ENCODE measurements at regions not wholly inside any gene's neighbourhood (a gene's known extent, or its start where the extent isn't known, plus 50 kb on each side); places are given as distances from the start of the nearest gene placed in this dataset.

- no peak for DNase-seq (ENCODE audit: low read depth in 2 of 2)
Measured at GRCh38 chr1:14039582-14040430, 339.8 kb downstream of the PRDM2 start.

GRCh38 chr1:14049965-14050364, 350.0 kb downstream of the PRDM2 start:
- DNase-seq (ENCODE audit: low read depth in 2 of 2), result no peak

- DNase-seq (ENCODE audit: low read depth in 2 of 2), result no peak
Measured at GRCh38 chr1:14055442-14056223, 355.6 kb downstream of the PRDM2 start.

GRCh38 chr1:14057640-14058039, 357.7 kb downstream of the PRDM2 start:
- no peak for DNase-seq (ENCODE audit: low read depth in 2 of 2)

GRCh38 chr1:14061204-14061603, 361.2 kb downstream of the PRDM2 start:
- no peak for DNase-seq (ENCODE audit: low read depth in 2 of 2)

- no peak for DNase-seq (ENCODE audit: low read depth in 2 of 2)
Measured at GRCh38 chr1:14061722-14062121, 361.7 kb downstream of the PRDM2 start.

- DNase-seq (ENCODE audit: low read depth in 2 of 2), result no peak
Measured at GRCh38 chr1:14062669-14063068, 362.7 kb downstream of the PRDM2 start.

- no peak for DNase-seq (ENCODE audit: low read depth in 2 of 2)
Measured at GRCh38 chr1:14064649-14065442, 364.9 kb downstream of the PRDM2 start.

- DNase-seq (ENCODE audit: low read depth in 2 of 2), result no peak
Measured at GRCh38 chr1:14065486-14065885, 365.5 kb downstream of the PRDM2 start.

GRCh38 chr1:14067036-14067435, 367.0 kb downstream of the PRDM2 start:
- no peak for DNase-seq (ENCODE audit: low read depth in 2 of 2)

GRCh38 chr1:14067711-14068110, 367.7 kb downstream of the PRDM2 start:
- DNase-seq (ENCODE audit: low read depth in 2 of 2), result no peak

GRCh38 chr1:14071581-14071980, 371.6 kb downstream of the PRDM2 start:
- no peak for DNase-seq (ENCODE audit: low read depth in 2 of 2)

GRCh38 chr1:14080653-14081052, 380.7 kb downstream of the PRDM2 start:
- no peak for DNase-seq (ENCODE audit: low read depth in 2 of 2)

GRCh38 chr1:14082331-14082730, 382.3 kb downstream of the PRDM2 start:
- DNase-seq (ENCODE audit: low read depth in 2 of 2), result no peak

GRCh38 chr1:14083277-14083676, 383.3 kb downstream of the PRDM2 start:
- no peak for DNase-seq (ENCODE audit: low read depth in 2 of 2)

- DNase-seq (ENCODE audit: low read depth in 2 of 2), result no peak
Measured at GRCh38 chr1:14083706-14084105, 383.7 kb downstream of the PRDM2 start.

GRCh38 chr1:14090062-14090461, 390.1 kb downstream of the PRDM2 start:
- no peak for DNase-seq (ENCODE audit: low read depth in 2 of 2)

- no peak for DNase-seq (ENCODE audit: low read depth in 2 of 2)
Measured at GRCh38 chr1:14090531-14090930, 390.5 kb downstream of the PRDM2 start.

- DNase-seq (ENCODE audit: low read depth in 2 of 2), result no peak
Measured at GRCh38 chr1:14094611-14095400, 394.8 kb downstream of the PRDM2 start.

GRCh38 chr1:14098294-14098913, 398.4 kb downstream of the PRDM2 start:
- no peak for DNase-seq (ENCODE audit: low read depth in 2 of 2)

GRCh38 chr1:14100444-14100843, 400.5 kb downstream of the PRDM2 start:
- no peak for DNase-seq (ENCODE audit: low read depth in 2 of 2)

Data from stimulated activated CD4-positive, alpha-beta T cell treated with anti-CD3 and anti-CD28 coated beads, Interleukin-12 subunit alpha, Interleukin-12 subunit beta, amount 100 ng/mL, for 24 hours (primary cell).